Fibroblast of mammary gland (primary cell): ENCODE measurements at regions not wholly inside any gene's neighbourhood (a gene's known extent, or its start where the extent isn't known, plus 50 kb on each side); places are given as distances from the start of the nearest gene placed in this dataset.
"Not testable (repeated sequence)": the region's sequence is repeated elsewhere in the genome, so short reads cannot be mapped to it uniquely, and the experiment has no call there.

Source experiments
- DNase-seq: peaks from one replicate; pipeline ENCODE4 v3.0.0-alpha.2; 2010; ENCODE audit warnings: low read depth
- H3K4me3 ChIP-seq: 2 replicates; pipeline ENCODE4 v1.5.1; 2011; ENCODE audit warnings: low read depth, mild to moderate bottlenecking, low read length, moderate library complexity; ENCODE audit not compliant: control insufficient read depth
- TF ChIP-seq, protein P1 (sequence below): conservative IDR thresholded peaks from 2 replicates; pipeline ENCODE4 v1.5.1; 2011; ENCODE audit warnings: low read depth, low read length, inconsistent platforms; ENCODE audit not compliant: control insufficient read depth, insufficient read depth

- no peak overlapping the region for H3K4me3 ChIP-seq
- no peak for DNase-seq
- TF ChIP-seq, protein P1, sequence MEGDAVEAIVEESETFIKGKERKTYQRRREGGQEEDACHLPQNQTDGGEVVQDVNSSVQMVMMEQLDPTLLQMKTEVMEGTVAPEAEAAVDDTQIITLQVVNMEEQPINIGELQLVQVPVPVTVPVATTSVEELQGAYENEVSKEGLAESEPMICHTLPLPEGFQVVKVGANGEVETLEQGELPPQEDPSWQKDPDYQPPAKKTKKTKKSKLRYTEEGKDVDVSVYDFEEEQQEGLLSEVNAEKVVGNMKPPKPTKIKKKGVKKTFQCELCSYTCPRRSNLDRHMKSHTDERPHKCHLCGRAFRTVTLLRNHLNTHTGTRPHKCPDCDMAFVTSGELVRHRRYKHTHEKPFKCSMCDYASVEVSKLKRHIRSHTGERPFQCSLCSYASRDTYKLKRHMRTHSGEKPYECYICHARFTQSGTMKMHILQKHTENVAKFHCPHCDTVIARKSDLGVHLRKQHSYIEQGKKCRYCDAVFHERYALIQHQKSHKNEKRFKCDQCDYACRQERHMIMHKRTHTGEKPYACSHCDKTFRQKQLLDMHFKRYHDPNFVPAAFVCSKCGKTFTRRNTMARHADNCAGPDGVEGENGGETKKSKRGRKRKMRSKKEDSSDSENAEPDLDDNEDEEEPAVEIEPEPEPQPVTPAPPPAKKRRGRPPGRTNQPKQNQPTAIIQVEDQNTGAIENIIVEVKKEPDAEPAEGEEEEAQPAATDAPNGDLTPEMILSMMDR = no peak
These were observed 244.9 kb downstream of the DMAC1 start for GRCh38 chr9:7554699-7555098.

GRCh38 chr9:7552706-7553105 is 246.9 kb downstream of the DMAC1 start:
- not testable (repeated sequence) for H3K4me3 ChIP-seq, DNase-seq

GRCh38 chr9:7549249-7549648 is 250.3 kb downstream of the DMAC1 start:
- TF ChIP-seq, protein P1 = no peak
- H3K4me3 ChIP-seq = no peak overlapping the region
- DNase-seq = no peak

DNA sequence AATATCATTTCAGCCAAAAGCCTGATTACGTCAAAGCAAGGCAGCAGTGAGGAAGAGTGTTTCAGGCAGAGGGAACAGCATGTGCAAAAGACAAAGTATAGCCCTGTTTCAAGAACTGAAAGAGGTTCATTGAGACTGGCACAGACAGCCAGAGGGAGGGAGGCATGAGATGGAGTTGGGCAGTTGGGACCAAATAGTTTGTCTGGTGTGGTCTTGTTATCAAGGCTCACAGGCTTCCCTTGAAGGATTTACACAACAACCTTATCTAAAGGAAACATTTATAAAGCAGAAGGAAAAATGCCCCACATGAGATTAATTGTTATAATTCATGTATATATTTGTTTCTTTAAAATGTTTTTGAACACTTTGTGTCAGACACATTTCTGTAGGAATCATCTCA is 253.3 kb downstream of the DMAC1 start:
- no peak for DNase-seq
- TF ChIP-seq, protein P1 = no peak
- no peak overlapping the region for H3K4me3 ChIP-seq

DNA sequence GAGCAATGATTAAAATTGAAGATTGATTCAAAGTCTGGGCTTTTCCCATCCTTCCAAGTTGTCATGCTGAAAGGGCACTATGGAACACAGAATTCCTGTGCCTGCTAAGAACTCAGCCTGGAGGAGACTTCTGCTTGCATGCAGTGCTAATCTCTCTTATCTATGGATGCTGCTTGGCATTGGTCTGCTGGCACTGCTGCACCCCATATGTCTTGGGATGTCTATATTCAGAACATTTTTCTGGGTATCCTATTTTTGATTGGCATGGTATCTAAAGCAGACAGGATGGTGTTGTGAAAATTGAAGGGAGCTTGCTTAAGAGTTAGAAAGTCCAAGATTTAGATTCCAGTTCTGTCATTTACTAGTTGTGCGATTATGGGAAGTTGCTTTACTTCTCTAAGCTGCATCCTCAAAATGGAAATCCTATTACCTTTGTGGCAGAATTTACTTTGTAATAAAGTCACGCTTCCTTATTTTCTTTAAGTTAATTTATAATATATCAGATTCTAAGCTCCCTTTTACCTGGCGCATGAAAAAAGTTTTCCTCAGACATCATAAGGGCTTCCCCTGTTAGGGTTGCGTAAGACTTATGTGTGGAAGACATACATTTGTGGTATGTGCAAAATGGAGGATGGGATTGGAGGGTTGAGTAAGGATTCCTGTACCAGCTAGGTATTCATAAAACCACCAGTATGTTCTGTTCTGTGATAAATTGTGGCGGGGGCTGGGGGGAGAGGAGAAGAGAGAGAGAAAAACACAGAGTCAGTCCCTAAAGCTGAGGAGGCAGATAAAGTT is 254.0 kb downstream of the DMAC1 start:
- H3K4me3 ChIP-seq = no peak overlapping the region
- TF ChIP-seq, protein P1 = no peak
- no peak for DNase-seq

- no peak for DNase-seq
- TF ChIP-seq, protein P1 = no peak
- no peak overlapping the region for H3K4me3 ChIP-seq
These were observed 256.9 kb downstream of the DMAC1 start for GRCh38 chr9:7542693-7543092.

DNA sequence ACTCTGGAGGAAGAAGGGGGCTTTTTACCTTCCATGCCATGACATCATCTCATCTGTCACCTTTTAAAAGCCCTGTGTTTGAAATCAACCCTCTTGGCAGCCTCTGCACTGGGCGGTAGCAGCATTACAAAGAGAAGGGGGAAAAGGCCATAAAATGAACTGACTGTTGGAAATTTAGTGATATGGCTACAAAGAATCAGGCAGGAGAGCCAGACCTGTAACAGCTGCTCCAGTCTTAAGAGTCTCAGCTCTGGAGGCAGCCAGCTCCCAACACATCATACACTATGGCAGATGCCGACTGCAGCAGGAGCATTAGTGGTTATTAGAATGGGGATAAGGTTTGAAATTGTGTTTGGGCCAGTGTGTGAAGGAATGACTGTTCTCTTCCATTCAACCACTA is 257.5 kb downstream of the DMAC1 start:
- H3K4me3 ChIP-seq = no peak overlapping the region
- TF ChIP-seq, protein P1 = no peak
- no peak for DNase-seq
